NCI-H1105 (cell line): ENCODE measurements at regions not wholly inside any gene's neighbourhood (a gene's known extent, or its start where the extent isn't known, plus 50 kb on each side); places are given as distances from the start of the nearest gene placed in this dataset.

ENCODE experiments used
- DNase-seq: peaks from one replicate; lab custom pipeline; 2025; lab: John Stamatoyannopoulos, UW

- no peak for DNase-seq
These were observed 291.9 kb downstream of the BCOR start for GRCh38 chrX:39805825-39806224.

- no peak for DNase-seq
These were observed 289.3 kb downstream of the BCOR start for GRCh38 chrX:39808471-39808917.

GRCh38 chrX:39809331-39809730 lies 288.4 kb downstream of the BCOR start:
- no peak for DNase-seq

- no peak for DNase-seq
These were observed 286.9 kb downstream of the BCOR start for GRCh38 chrX:39810901-39811300.

GRCh38 chrX:39811376-39811775 lies 286.4 kb downstream of the BCOR start:
- DNase-seq, result no peak

GRCh38 chrX:39813631-39814277 lies 284.0 kb downstream of the BCOR start:
- no peak for DNase-seq

GRCh38 chrX:39814391-39814790 lies 283.4 kb downstream of the BCOR start:
- no peak for DNase-seq

- DNase-seq, result no peak
These were observed 282.1 kb downstream of the BCOR start for GRCh38 chrX:39815631-39816030.

- DNase-seq, result no peak
These were observed 280.7 kb downstream of the BCOR start for GRCh38 chrX:39816871-39817731.

GRCh38 chrX:39817754-39818470 lies 279.8 kb downstream of the BCOR start:
- DNase-seq, result no peak

- no peak for DNase-seq
These were observed 279.0 kb downstream of the BCOR start for GRCh38 chrX:39818750-39819149.

- no peak for DNase-seq
These were observed 277.6 kb downstream of the BCOR start for GRCh38 chrX:39819921-39820849.

- no peak for DNase-seq
These were observed 276.6 kb downstream of the BCOR start for GRCh38 chrX:39820938-39821708.

- no peak for DNase-seq
These were observed 276.1 kb downstream of the BCOR start for GRCh38 chrX:39821709-39822095.

GRCh38 chrX:39822133-39822748 lies 275.5 kb downstream of the BCOR start:
- DNase-seq, result no peak

- DNase-seq, result no peak
These were observed 274.3 kb downstream of the BCOR start for GRCh38 chrX:39823424-39823823.

- DNase-seq, result no peak
These were observed 273.9 kb downstream of the BCOR start for GRCh38 chrX:39823854-39824253.

GRCh38 chrX:39826813-39827543 lies 270.8 kb downstream of the BCOR start:
- no peak for DNase-seq

GRCh38 chrX:39827951-39828350 lies 269.8 kb downstream of the BCOR start:
- DNase-seq, result no peak

GRCh38 chrX:39828971-39829370 lies 268.8 kb downstream of the BCOR start:
- DNase-seq, result no peak
